NT2/D1 (cell line): ENCODE measurements at regions not wholly inside any gene's neighbourhood (a gene's known extent, or its start where the extent isn't known, plus 50 kb on each side); places are given as distances from the start of the nearest gene placed in this dataset.
A peak's percentile ranks its signal among the peaks of the same experiment; 100 is the strongest.
"Not testable (repeated sequence)": the region's sequence is repeated elsewhere in the genome, so short reads cannot be mapped to it uniquely, and the experiment has no call there.

Experiments used
- DNase-seq: peaks from one replicate; pipeline ENCODE4 v3.0.0-alpha.2; 2011; ENCODE audit warnings: low read depth, low spot score
- H3K27me3 ChIP-seq: 2 replicates; pipeline ENCODE4 v1.6.0; 2011; ENCODE audit warnings: mild to moderate bottlenecking; ENCODE audit not compliant: insufficient read length, insufficient read depth
- H3K36me3 ChIP-seq: 2 replicates; pipeline ENCODE4 v1.6.1; 2011; ENCODE audit warnings: mild to moderate bottlenecking, low read length, mixed read lengths; ENCODE audit not compliant: insufficient read depth, insufficient read length
- H3K4me1 ChIP-seq: 2 replicates; pipeline ENCODE4 v1.5.1; 2011; ENCODE audit not compliant: insufficient read depth, insufficient read length
- H3K4me3 ChIP-seq: 2 replicates; pipeline ENCODE4 v1.5.1; 2011; ENCODE audit warnings: low read depth; ENCODE audit not compliant: insufficient read length
- H3K9ac ChIP-seq: 2 replicates; pipeline ENCODE4 v1.6.0; 2011; ENCODE audit warnings: low read depth; ENCODE audit not compliant: insufficient read length
- H3K9me3 ChIP-seq: 2 replicates; pipeline ENCODE4 v1.5.1; 2011; ENCODE audit warnings: mild to moderate bottlenecking, low read length; ENCODE audit not compliant: insufficient read depth
- SUZ12 ChIP-seq: IDR thresholded peaks from 2 replicates; pipeline ENCODE4 v1.6.1; 2011; ENCODE audit not compliant: insufficient read length, insufficient read depth; ENCODE audit errors: extremely low read depth
- YY1 ChIP-seq: IDR thresholded peaks from 2 replicates; pipeline ENCODE4 v1.6.1; 2011; ENCODE audit not compliant: insufficient read length, insufficient read depth
- ZNF274 ChIP-seq: IDR thresholded peaks from 2 replicates; pipeline ENCODE4 v1.6.1; 2011; ENCODE audit warnings: mild to moderate bottlenecking, low read depth, low read length

DNA sequence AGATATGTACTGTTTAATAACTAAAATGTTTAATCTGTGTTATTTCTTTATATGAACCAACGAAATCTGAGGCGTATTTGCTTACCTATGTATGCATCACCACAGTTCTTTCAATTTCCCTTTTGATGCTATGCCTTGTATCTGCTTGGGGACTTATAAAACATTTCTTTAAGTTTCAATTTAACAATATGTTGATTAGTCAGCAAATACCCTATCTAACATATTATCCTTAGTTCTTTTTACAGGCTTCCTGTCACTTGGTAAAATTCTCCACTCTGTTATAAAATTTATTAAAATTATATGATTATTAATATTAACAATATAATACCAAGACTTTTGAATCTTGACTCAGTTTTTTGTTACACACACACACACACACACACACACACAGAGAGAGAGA, 174.3 kb downstream of the CPS1 start:
- Histone ChIP-seq H3K27me3 (no peaks in the 10 kb centered on the region), H3K9me3 (0 out of 2 replicates have a peak, but pooled peaks cover 3% of the 10 kb centered on the region), H3K9ac (no peak overlapping the region), H3K36me3 (no peaks in the 10 kb centered on the region), H3K4me3 (no peak overlapping the region), H3K4me1 (no peaks in the 10 kb centered on the region)
- no peak for TF ChIP-seq ZNF274
- no peak for TF ChIP-seq SUZ12
- no peak for TF ChIP-seq YY1
- no peak for DNase-seq

DNA sequence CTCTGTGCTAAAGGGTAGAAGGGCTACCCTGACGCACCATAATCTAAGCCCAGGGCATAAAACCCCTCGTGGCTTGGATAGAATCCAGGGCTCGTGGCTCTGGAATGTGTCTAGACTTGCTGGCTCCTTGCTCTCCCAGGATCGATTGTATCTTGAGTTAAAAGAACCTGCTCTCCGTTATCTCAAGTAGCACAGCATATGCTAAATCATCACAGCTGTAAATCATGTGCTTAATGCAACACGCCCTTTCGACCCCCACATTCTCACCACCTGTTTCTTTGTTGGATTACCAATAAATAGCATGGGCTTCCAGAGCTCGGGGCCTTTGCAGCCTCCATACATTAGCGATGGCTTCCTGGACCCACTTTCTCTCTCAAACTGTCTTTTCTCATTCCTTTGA, 190.4 kb downstream of the CPS1 start:
- not testable (repeated sequence) for H3K36me3 ChIP-seq, H3K4me3 ChIP-seq, H3K4me1 ChIP-seq, H3K9me3 ChIP-seq, H3K9ac ChIP-seq, H3K27me3 ChIP-seq, DNase-seq

DNA sequence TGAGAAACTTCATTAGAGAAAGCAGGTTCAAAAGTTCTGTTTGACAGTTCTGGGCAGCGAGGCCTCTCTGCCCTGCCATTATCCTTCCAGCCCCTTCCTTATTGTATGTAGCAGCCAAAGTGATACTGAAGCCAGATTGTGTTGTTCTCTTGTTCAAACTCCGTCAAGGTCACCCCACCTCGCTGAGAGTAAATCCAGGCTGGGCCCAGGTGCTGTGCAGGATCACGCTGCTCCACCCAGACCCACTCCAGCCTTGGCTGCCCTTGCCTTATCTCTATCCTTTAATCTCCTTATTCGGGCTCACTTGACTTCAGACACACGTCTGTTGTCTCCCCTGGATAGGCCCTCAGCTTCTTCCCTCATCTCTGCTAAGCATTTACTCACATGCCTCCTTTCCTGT, 196.1 kb downstream of the CPS1 start:
- Histone ChIP-seq H3K4me1 (no peaks in the 10 kb centered on the region), H3K36me3 (no peaks in the 10 kb centered on the region), H3K9ac (no peak overlapping the region), H3K4me3 (no peak overlapping the region), H3K27me3 (no peaks in the 10 kb centered on the region), H3K9me3 (no peaks in the 10 kb centered on the region)
- TF ChIP-seq YY1 (no peak), ZNF274 (no peak), SUZ12 (no peak)
- no peak for DNase-seq

DNA sequence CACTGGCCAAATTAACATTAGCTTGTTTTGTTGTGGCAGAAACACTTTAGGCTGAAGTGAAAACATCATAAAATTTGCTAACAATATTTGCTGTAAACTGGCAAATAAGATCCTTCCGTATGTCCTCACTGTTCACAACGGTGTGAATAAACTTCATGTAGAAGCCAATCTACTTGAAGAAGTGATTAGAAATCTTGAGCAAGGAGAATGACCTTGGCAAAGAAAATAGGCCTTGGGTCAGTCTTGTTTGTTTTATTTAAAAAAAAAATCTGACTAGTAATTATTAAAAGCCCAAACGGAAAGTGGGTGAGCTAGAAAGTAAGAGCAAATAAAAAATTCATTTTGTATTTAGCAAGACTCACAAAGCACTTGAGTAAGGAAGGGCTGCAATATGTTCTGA, 197.0 kb downstream of the CPS1 start:
- Histone ChIP-seq H3K9me3 (no peaks in the 10 kb centered on the region), H3K36me3 (no peaks in the 10 kb centered on the region), H3K4me1 (no peaks in the 10 kb centered on the region), H3K27me3 (no peaks in the 10 kb centered on the region), H3K9ac (no peak overlapping the region), H3K4me3 (no peak overlapping the region)
- TF ChIP-seq ZNF274 = no peak
- no peak for TF ChIP-seq YY1
- no peak for TF ChIP-seq SUZ12
- no peak for DNase-seq

DNA sequence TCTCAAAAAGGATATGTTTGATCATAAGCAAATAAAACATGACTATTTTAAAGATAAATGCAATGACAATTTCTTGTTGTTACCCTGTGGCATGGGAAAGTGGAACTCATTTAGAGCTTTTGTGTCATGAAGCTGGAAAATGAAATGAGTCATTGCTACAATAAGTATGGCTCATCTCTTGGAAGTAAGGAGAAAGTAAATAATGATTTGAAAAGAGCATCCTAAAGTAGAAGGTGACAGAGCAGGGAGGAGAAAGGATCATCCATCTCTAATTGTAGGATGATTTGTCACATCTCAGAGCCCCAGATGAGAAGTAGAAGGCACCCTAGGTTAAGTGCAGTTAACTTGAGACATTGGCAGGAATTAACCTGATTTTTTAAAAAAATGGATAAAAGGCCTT, 200.5 kb downstream of the CPS1 start:
- DNase-seq = no peak
- H3K4me3 ChIP-seq = no peak overlapping the region
- H3K9me3 ChIP-seq = no peaks in the 10 kb centered on the region
- H3K9ac ChIP-seq = no peak overlapping the region
- no peaks in the 10 kb centered on the region for H3K27me3 ChIP-seq
- no peaks in the 10 kb centered on the region for H3K36me3 ChIP-seq
- H3K4me1 ChIP-seq = no peaks in the 10 kb centered on the region
- TF ChIP-seq ZNF274 (no peak), YY1 (no peak), SUZ12 (no peak)

DNA sequence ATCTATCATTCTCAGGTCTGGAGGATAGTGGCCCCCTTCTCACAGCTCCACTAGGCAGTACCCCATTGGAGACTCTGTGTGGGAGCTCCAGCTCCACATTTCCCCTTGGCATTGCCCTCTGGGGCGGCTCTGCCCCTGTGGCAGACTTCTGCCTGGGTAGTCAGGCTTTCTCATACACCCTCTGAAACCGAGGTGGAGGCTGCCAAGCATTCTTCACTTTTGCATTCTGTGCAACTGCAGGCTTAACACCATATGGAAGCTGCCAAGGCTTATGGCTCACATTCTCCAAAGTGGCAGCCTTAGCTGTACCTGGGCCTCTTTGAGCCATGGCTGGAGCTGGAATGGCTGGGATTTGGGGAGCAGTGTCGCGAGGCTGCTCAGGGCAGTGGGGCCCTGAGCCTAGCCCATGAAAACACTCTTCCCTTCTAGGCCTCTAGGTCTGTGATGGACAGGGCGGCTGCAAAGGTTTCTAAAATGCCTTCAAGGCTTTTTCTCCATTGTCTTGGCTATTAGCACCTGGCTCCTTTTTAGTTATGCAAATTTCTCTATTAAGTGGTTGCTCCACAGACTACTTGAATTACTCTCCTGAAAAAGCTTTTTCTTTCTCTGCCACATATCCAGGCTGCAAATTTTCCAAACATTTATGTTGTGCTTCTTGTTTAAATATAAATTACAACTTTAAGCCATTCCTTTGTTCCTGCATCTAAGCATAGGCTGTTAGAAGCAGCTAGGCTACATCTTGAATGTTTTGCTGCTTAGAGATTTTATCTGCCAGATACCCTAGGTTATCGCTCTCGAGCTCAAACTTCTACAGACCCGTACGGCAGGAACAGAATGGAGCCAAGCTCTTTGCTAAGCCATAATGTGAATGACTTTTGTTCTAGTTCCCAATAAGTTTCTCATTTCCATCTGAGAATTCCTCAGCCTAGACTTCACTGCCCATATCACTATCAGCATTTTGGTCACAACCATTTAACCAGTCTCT, 206.5 kb downstream of the CPS1 start:
- Histone ChIP-seq H3K4me3 (no peak overlapping the region), H3K4me1 (no peaks in the 10 kb centered on the region), H3K9ac (no peak overlapping the region), H3K9me3 (peaks cover 15% of the 10 kb centered on the region; the same call in 1 of the 2 replicates), H3K27me3 (peaks cover 43% of the 10 kb centered on the region), H3K36me3 (no peaks in the 10 kb centered on the region)
- TF ChIP-seq YY1 = no peak
- no peak for TF ChIP-seq SUZ12
- TF ChIP-seq ZNF274 = no peak
- DNase-seq = peak; percentile 63

DNA sequence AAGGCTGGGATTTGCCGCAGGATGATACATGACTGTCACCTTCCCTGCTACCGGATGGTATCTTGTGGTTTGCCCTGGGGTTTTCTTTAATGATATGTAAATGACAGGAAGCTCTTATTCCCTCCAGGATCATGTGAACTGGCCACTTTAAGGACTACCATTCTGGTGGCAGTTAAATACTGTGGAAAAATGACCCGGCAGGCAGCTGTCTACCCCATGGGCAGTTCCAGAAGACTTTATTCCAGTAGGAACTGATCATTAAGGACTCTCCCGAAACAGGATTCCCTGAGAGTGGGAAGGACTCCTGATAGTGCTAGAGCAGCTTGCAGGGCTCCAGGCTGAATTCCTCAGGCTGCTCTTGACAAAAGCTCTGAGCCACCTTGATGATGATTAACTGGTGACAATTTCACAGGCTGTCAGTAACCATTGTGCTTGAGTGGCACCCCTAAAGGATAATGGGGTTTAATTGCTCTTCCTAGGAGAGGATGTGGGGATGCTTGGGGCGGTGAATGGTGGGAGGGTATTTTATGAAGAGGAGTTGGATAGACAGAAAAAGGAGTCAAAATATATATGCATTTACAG, 212.0 kb downstream of the CPS1 start:
- no peaks in the 10 kb centered on the region for H3K36me3 ChIP-seq
- peaks cover 15% of the 10 kb centered on the region; the same call in 1 of the 2 replicates for H3K9me3 ChIP-seq
- no peak overlapping the region for H3K4me3 ChIP-seq
- H3K4me1 ChIP-seq = no peaks in the 10 kb centered on the region
- TF ChIP-seq ZNF274 = no peak
- H3K27me3 ChIP-seq = peaks cover 37% of the 10 kb centered on the region
- H3K9ac ChIP-seq = no peak overlapping the region
- DNase-seq = no peak
